NK-92 (cell line): ENCODE measurements at regions not wholly inside any gene's neighbourhood (a gene's known extent, or its start where the extent isn't known, plus 50 kb on each side); places are given as distances from the start of the nearest gene placed in this dataset.
"Not testable (repeated sequence)": the region's sequence is repeated elsewhere in the genome, so short reads cannot be mapped to it uniquely, and the experiment has no call there.

ENCODE experiments used
- DNase-seq: peaks from one replicate; lab custom pipeline; 2025; ENCODE audit not compliant: unreplicated experiment; lab: John Stamatoyannopoulos, UW

- DNase-seq = no peak
Observed at GRCh38 chr11:38460429-38460828, 1862.4 kb upstream of the RAG2 start.

- DNase-seq = no peak
Observed at GRCh38 chr11:38456371-38456770, 1858.3 kb upstream of the RAG2 start.

GRCh38 chr11:38448284-38448683, 1850.2 kb upstream of the RAG2 start:
- no peak for DNase-seq

- no peak for DNase-seq
Observed at GRCh38 chr11:38446336-38446735, 1848.3 kb upstream of the RAG2 start.

GRCh38 chr11:38438091-38438490, 1840.1 kb upstream of the RAG2 start:
- no peak for DNase-seq

GRCh38 chr11:38425578-38425977, 1827.5 kb upstream of the RAG2 start:
- DNase-seq = no peak

- no peak for DNase-seq
Observed at GRCh38 chr11:38423042-38423441, 1825.0 kb upstream of the RAG2 start.

- DNase-seq = no peak
Observed at GRCh38 chr11:38416141-38416540, 1818.1 kb upstream of the RAG2 start.

GRCh38 chr11:38411149-38411548, 1813.1 kb upstream of the RAG2 start:
- DNase-seq = no peak

GRCh38 chr11:38402063-38402462, 1804.0 kb upstream of the RAG2 start:
- no peak for DNase-seq

GRCh38 chr11:38392176-38392575, 1794.1 kb upstream of the RAG2 start:
- DNase-seq = no peak

GRCh38 chr11:38384568-38384967, 1786.5 kb upstream of the RAG2 start:
- DNase-seq = no peak

GRCh38 chr11:38365274-38365673, 1767.2 kb upstream of the RAG2 start:
- no peak for DNase-seq

GRCh38 chr11:38356255-38356654, 1758.2 kb upstream of the RAG2 start:
- DNase-seq = no peak

GRCh38 chr11:38345286-38345685, 1747.2 kb upstream of the RAG2 start:
- no peak for DNase-seq

- DNase-seq = not testable (repeated sequence)
Observed at GRCh38 chr11:38341612-38342011, 1743.6 kb upstream of the RAG2 start.

GRCh38 chr11:38339835-38340440, 1741.9 kb upstream of the RAG2 start:
- DNase-seq = no peak

- DNase-seq = not testable (repeated sequence)
Observed at GRCh38 chr11:38338022-38338421, 1740.0 kb upstream of the RAG2 start.

GRCh38 chr11:38332046-38332445, 1734.0 kb upstream of the RAG2 start:
- no peak for DNase-seq

- no peak for DNase-seq
Observed at GRCh38 chr11:38330578-38330977, 1732.5 kb upstream of the RAG2 start.

- no peak for DNase-seq
Observed at GRCh38 chr11:38323961-38324761, 1726.1 kb upstream of the RAG2 start.

- no peak for DNase-seq
Observed at GRCh38 chr11:38315151-38315550, 1717.1 kb upstream of the RAG2 start.

- DNase-seq = no peak
Observed at GRCh38 chr11:38307455-38307854, 1709.4 kb upstream of the RAG2 start.
